Keratinocyte (primary cell): ENCODE measurements at regions not wholly inside any gene's neighbourhood (a gene's known extent, or its start where the extent isn't known, plus 50 kb on each side); places are given as distances from the start of the nearest gene placed in this dataset.

Experiments
- DNase-seq: peaks from one replicate; pipeline ENCODE4 v3.0.0-alpha.2; 2011; ENCODE audit warnings: low read depth, missing footprints, low spot score
- FAIRE-seq: peaks from 2 replicates; lab custom pipeline; 2011; peaks lifted over from hg19 to GRCh38; lab: Jason Lieb, UNC
- H2AFZ ChIP-seq: 2 replicates; pipeline ENCODE4 v1.6.0; 2012; ENCODE audit warnings: low read length, control low read depth, inconsistent platforms; ENCODE audit not compliant: control insufficient read depth
- H3K27ac ChIP-seq: 2 replicates; pipeline ENCODE4 v1.5.1; 2011; ENCODE audit warnings: low read length; ENCODE audit not compliant: control insufficient read depth, insufficient read depth
- H3K27me3 ChIP-seq: 3 replicates; pipeline ENCODE4 v1.6.0; 2011; ENCODE audit warnings: low read length; ENCODE audit not compliant: control insufficient read depth, insufficient read depth; ENCODE audit errors: extremely low read depth
- H3K36me3 ChIP-seq, 2 experiments: 2 replicates in 1 of 2; 3 replicates in 1 of 2; pipeline ENCODE4 v1.5.1; 2011; ENCODE audit warnings: low read length in 2 of 2, mild to moderate bottlenecking in 1 of 2; ENCODE audit not compliant: control insufficient read depth in 2 of 2, insufficient read depth in 2 of 2; ENCODE audit errors: extremely low read depth in 1 of 2
- H3K4me1 ChIP-seq: 3 replicates; pipeline ENCODE4 v1.5.1; 2011; ENCODE audit warnings: low read length; ENCODE audit not compliant: control insufficient read depth, insufficient read depth; ENCODE audit errors: extremely low read depth
- H3K4me2 ChIP-seq: 3 replicates; pipeline ENCODE4 v1.6.0; 2011; ENCODE audit warnings: low read depth, low read length; ENCODE audit not compliant: control insufficient read depth, insufficient read depth; ENCODE audit errors: extremely low read depth
- H3K4me3 ChIP-seq, 3 experiments: fragments of 200-600 bp in 1 of 3; sonication (generic) in 1 of 3; 2 replicates in 2 of 3; 3 replicates in 1 of 3; pipeline ENCODE4 v1.5.1; 2011 to 2016; ENCODE audit warnings: low read length in 3 of 3, mild to moderate bottlenecking in 3 of 3, control low read depth in 2 of 3, inconsistent platforms in 1 of 3, low read depth in 1 of 3, mixed read lengths in 1 of 3, mixed run types in 1 of 3, moderate library complexity in 1 of 3; ENCODE audit not compliant: control insufficient read depth in 2 of 3, insufficient read depth in 2 of 3; ENCODE audit errors: extremely low read depth in 1 of 3
- H3K79me2 ChIP-seq: 2 replicates; pipeline ENCODE4 v1.6.0; 2012; ENCODE audit warnings: low read length; ENCODE audit not compliant: control insufficient read depth, insufficient read depth
- H3K9ac ChIP-seq: 3 replicates; pipeline ENCODE4 v1.6.0; 2011; ENCODE audit warnings: low read length; ENCODE audit not compliant: control insufficient read depth, insufficient read depth; ENCODE audit errors: extremely low read depth
- H3K9me1 ChIP-seq: 3 replicates; pipeline ENCODE4 v1.6.0; 2011; ENCODE audit warnings: low read length; ENCODE audit not compliant: control insufficient read depth, insufficient read depth; ENCODE audit errors: extremely low read depth
- H3K9me3 ChIP-seq: 2 replicates; pipeline ENCODE4 v1.5.1; 2012; ENCODE audit warnings: low read depth, low read length; ENCODE audit not compliant: control insufficient read depth
- H4K20me1 ChIP-seq: 3 replicates; pipeline ENCODE4 v1.6.0; 2011; ENCODE audit warnings: low read length; ENCODE audit not compliant: control insufficient read depth, insufficient read depth; ENCODE audit errors: extremely low read depth
- EZH2 ChIP-seq: IDR thresholded peaks from one replicate; pipeline ENCODE4 v1.6.1; 2012; ENCODE audit warnings: inconsistent platforms, mild to moderate bottlenecking, low read length, moderate library complexity
- dilution Hi-C: fragments of 300-500 bp; cut with MboI; formaldehyde crosslinking; loops from one replicate; pipeline ENCODE4 v1.7.0; 2020; ENCODE audit warnings: low sequenced_read_pairs; ENCODE audit not compliant: extremely low pct_ligation_motif_present
- TF ChIP-seq, protein P1 (sequence below), 3 experiments: IDR thresholded peaks in 1 of 3; conservative IDR thresholded peaks in 1 of 3; optimal IDR thresholded peaks in 1 of 3; 2 replicates in 2 of 3; 3 replicates in 1 of 3; pipeline versions ENCODE3 to v1.5.1; 2011; ENCODE audit warnings: low read length in 3 of 3, mild to moderate bottlenecking in 3 of 3, moderate library complexity in 2 of 3, control low read depth in 1 of 3, inconsistent platforms in 1 of 3; ENCODE audit not compliant: insufficient read depth in 2 of 3; ENCODE audit errors: extremely low read depth in 1 of 3

DNA sequence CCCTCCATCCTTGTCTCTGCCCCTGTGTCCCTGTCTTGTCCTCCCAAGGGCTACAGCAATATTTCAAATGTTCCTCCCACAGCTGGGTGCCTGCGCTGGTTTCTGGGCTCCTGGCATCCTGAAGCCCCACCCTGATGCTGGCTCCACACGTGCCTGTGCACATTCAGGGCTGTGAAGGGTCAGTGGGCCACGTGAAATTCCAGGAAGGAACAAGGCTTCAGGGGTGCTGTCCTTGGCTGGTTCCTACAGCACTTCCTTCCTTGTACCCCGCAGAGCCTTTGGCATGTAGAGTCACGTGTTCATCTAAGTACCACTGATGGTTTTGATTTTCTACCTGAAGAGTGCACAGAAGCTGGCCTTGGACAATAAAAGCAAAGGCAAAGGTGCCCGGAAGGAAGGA, 57.7 kb upstream of the NLK start:
- DNase-seq (no peak), FAIRE-seq (no peak)
- Histone ChIP-seq H3K4me3 (no peak overlapping the region), H3K9ac (no peak overlapping the region), H3K36me3 (no peaks in the 10 kb centered on the region), H3K4me1 (peaks cover 31% of the 10 kb centered on the region), H2AFZ (peak overlapping the region; percentile 56), H3K4me2 (no peak overlapping the region), H3K79me2 (no peaks in the 10 kb centered on the region), H3K27ac (no peak overlapping the region), H3K9me1 (no peaks in the 10 kb centered on the region), H4K20me1 (no peaks in the 10 kb centered on the region), H3K9me3 (no peaks in the 10 kb centered on the region), H3K27me3 (no peaks in the 10 kb centered on the region)
- TF ChIP-seq, protein P1, sequence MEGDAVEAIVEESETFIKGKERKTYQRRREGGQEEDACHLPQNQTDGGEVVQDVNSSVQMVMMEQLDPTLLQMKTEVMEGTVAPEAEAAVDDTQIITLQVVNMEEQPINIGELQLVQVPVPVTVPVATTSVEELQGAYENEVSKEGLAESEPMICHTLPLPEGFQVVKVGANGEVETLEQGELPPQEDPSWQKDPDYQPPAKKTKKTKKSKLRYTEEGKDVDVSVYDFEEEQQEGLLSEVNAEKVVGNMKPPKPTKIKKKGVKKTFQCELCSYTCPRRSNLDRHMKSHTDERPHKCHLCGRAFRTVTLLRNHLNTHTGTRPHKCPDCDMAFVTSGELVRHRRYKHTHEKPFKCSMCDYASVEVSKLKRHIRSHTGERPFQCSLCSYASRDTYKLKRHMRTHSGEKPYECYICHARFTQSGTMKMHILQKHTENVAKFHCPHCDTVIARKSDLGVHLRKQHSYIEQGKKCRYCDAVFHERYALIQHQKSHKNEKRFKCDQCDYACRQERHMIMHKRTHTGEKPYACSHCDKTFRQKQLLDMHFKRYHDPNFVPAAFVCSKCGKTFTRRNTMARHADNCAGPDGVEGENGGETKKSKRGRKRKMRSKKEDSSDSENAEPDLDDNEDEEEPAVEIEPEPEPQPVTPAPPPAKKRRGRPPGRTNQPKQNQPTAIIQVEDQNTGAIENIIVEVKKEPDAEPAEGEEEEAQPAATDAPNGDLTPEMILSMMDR (optimal IDR thresholded peaks at IDR 0.05 in 1 of 3, IDR thresholded peaks at IDR 0.05 in 1 of 3, conservative IDR thresholded peaks at IDR 0.05 in 1 of 3; ENCODE audit: extremely low read depth in 1 of 3, insufficient read depth in 2 of 3, low read length in 3 of 3): no peak
- no peak for TF ChIP-seq EZH2
- dilution Hi-C loops: no loop called here

DNA sequence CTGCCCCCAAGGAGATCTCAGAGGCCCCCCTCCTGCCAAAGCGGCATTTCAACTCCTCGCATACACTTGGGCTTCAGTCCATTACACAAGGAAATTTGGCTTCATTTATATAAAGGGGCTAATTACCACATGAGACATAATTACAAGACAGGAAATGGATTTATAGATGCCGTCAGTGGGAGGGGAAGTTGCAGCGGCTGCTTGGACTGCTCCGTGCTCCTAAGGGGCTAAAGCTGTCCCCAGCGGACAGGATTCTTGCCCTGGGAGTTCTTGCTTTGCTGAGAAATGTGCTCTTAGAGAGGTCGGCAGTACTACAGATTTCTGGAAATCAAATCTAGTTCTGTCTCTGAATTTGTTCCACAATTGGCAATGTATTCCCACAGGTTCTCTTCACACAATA, 57.2 kb upstream of the NLK start:
- TF ChIP-seq EZH2: no peak
- TF ChIP-seq, protein P1 (optimal IDR thresholded peaks at IDR 0.05 in 1 of 3, IDR thresholded peaks at IDR 0.05 in 1 of 3, conservative IDR thresholded peaks at IDR 0.05 in 1 of 3; ENCODE audit: extremely low read depth in 1 of 3, insufficient read depth in 2 of 3, low read length in 3 of 3): no peak
- H4K20me1 ChIP-seq: no peaks in the 10 kb centered on the region
- H3K79me2 ChIP-seq: no peaks in the 10 kb centered on the region
- no peak for FAIRE-seq
- H3K27ac ChIP-seq: no peak overlapping the region
- peak overlapping the region; percentile 56 for H2AFZ ChIP-seq
- H3K4me3 ChIP-seq: no peak overlapping the region
- dilution Hi-C loops: no loop called here
- no peak overlapping the region for H3K9ac ChIP-seq
- no peaks in the 10 kb centered on the region for H3K36me3 ChIP-seq
- peaks cover 27% of the 10 kb centered on the region for H3K4me1 ChIP-seq
- H3K9me3 ChIP-seq: no peaks in the 10 kb centered on the region
- no peak for DNase-seq
- H3K27me3 ChIP-seq: no peaks in the 10 kb centered on the region
- H3K4me2 ChIP-seq: no peak overlapping the region
- H3K9me1 ChIP-seq: no peaks in the 10 kb centered on the region
